GM19238 (cell line): ENCODE measurements at regions not wholly inside any gene's neighbourhood (a gene's known extent, or its start where the extent isn't known, plus 50 kb on each side); places are given as distances from the start of the nearest gene placed in this dataset.

Source experiments
- DNase-seq: peaks from one replicate; pipeline ENCODE4 v3.0.0; 2011; ENCODE audit warnings: low spot score; ENCODE audit not compliant: insufficient read length

DNA sequence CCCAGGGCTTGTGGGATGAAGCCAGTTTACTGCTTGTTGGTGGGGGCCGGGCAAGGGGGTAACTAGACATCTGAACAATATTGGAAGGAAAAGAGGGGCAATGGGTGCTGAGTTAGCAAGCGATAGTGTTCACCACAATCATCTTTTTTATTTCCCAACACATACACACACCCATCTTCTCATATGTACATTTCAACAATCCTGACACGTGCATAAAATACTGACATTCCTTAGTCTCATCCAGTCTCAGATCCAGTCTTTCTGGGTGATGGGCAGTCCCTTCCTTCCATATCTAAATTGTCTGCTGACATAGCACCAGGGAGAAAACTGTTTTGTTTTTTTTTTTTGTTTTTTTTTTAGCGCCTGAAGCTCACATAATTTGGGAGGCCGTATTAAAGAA lies 333.6 kb upstream of the TRPC7 start:
- DNase-seq: no peak

DNA sequence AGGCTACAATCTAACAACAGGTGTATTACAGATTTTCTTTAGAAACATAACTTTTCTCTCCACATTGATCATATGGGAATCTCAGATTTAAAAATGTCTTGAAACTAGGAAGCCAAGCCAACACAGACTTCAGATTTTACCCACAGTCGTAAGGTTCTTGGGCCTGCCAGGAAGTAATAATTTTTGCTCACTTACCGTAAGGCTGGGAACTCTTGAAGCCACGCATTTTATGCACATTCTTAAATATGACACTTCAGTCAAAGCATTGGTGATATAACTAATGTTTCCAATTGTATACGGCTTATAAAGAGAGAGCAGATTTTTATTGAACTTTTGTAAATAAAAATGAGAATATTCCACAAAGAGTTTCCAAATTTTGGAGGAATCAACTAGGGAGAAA lies 328.9 kb upstream of the TRPC7 start:
- no peak for DNase-seq

DNA sequence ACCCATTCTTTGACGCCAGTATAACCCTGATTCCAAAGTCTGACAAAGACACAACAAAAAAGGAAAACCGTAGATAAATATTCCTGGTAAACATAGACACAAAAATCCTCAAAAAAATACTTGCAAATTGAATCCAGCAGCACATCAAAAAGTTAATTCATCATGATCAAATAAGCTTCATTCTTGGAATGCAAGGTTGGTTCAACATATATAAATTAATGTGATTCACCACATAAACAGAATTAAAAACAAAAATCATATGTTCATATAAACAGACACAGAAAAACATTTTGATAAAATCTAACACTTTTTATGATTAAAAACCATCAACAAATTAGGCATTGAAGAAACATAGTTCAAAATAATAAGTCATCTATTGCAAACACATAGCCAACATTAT lies 324.2 kb upstream of the TRPC7 start:
- no peak for DNase-seq

DNA sequence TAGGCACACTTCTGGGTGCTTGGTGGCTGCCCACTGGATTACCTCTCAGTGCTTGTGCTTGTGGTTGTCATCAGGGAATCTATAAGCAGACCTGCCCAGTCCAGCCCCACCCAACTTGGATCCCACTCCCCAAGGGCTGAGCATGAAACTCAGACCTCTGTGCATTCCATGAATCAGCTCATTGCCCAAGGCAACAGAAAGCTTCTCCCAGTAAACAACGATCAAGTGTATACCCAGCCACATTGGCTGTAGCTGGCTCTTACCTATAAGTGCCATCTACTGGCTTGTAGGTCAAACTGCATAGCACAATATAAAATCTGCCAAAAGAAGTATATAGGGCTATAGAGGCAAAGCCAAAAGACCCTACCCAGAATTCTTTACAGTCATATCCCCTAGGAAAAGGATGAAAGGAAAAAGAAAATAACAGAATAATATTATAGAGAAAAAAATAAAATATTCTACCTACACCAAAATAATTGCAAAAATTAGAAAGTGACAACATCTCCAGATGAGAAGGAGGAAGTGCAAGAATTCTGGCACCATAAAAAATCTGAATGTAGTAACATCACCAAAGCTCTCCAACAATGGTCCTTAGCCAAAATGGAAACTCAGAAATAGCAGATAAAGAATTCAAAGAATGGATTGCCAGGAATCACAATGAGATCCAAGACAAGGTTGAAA lies 321.0 kb upstream of the TRPC7 start:
- DNase-seq: no peak

DNA sequence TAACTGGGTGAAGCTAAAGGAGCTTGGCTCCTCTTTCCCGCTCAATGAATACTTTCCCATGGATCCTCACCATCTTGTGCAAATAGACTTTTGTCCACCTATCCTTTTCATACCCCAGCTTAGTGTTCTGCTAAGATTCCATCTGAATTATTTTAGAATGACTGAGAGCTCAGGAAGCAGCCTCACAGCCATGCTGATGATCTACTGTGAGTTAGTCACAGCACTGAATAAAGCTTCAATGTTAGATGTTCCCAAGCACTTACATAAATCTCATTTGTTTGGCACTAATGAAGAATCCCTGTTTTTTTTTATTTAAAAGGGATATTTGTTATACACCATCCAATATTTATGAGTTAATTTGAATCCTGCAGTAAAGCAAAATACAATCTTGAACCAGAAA lies 317.6 kb upstream of the TRPC7 start:
- no peak for DNase-seq

DNA sequence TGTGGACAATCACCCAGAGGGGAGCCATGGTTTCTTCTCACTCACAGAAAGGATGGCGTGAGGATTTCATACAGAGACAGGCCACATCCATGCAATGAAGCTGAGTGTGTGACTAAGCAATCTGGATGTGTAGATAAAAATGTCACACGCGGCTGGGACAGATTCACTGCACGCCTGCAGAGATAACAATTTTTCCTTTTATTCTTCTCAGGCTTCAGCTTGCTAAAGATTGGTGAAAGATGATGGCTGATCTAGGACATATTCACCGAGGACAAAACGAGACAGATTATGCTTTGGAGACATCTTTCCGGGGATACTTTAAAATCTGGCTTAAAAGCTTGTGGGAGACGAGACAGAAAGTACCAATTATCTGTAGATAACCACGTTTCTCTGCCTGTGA lies 313.9 kb upstream of the TRPC7 start:
- DNase-seq: no peak

DNA sequence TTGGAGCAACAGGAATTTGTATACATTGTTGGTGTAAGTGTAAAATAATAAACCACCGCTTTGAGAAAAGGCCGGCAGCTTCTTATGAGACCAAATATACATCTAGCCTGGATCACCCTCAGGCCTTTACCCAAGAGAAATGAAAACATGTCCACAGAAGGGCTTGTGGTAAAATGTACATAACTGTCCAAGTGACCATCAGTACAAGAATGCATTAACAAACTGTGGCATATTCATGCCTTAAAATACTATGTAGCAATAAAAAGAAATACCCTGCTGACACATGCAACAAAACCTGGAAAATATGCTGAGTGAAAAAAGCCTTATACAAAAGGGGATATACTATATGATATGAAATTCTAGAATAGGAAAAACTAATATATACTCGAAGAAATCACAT lies 311.9 kb upstream of the TRPC7 start:
- no peak for DNase-seq

DNA sequence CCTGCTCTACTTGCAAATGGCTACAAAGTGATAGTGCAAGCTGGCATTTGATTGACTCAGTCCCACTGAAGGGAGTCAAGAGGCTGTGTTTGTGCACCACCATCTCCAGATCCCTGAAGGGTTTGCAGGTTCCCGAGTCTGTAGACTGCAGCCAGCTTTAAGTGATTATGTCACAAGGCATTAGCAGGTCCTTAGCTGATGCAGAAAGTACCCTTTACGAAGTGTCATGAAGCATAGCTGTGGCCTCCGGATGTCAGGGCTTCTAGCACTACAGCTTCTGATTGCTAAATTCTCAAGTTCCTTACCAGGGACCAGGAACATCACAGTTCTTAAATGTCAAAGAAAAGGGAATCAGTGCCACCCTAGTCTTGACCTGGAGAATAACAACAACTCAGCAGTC lies 311.3 kb upstream of the TRPC7 start:
- DNase-seq: no peak

DNA sequence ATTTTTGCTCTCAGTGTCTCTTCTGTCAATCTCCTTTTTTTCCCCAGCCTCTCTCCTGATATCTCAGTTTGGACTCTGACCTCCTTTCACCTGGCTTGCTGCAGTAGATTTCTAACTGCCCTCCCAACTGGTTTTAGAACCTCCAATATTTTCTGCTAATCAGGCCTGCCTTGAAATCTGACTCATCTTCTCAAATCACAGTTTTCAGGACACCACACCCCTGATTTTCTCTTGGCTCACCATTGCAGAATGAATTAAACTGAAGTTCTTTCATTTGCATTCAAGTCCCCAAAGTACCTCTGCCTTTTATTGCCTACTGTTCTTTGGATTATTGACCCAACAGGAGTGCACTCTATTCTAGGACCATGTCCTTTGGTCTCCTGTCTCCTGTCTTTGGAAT lies 310.4 kb upstream of the TRPC7 start:
- no peak for DNase-seq

DNA sequence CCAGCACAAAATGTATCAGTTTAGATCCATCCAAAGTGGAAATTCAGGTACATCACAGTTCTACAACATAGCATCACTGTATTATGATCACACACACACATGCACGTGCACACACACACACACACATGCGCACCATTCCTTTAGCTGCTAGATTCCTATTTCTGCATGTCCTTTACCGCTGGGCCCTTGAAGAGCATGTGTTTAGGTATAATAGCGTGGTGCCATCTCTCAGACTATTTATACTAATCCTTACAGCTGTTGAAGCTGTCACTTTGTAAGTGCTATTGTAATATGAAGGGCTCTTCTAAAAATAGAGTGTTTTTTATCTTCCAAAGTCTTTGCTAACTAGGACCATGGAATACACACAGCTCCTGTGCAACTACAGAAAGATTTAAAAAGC lies 308.8 kb upstream of the TRPC7 start:
- no peak for DNase-seq

DNA sequence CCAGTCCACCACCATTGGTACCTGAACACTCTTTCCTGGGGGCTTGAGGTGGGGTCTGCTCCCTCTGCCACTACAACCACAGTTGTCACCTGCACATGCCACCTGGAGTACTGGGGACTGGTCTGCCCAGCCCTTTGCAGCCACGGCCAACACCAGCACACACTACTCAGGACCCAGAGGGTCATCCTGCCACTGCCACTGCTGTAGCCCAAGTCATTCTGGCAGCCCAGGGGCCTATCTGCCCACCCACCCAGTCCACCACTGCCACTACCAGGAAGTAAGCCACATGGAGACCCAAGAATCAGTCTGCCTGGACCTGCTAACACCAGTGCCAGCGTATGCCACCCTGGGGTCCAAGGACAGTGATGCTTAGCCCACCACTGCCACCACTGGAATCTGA lies 302.4 kb upstream of the TRPC7 start:
- no peak for DNase-seq

DNA sequence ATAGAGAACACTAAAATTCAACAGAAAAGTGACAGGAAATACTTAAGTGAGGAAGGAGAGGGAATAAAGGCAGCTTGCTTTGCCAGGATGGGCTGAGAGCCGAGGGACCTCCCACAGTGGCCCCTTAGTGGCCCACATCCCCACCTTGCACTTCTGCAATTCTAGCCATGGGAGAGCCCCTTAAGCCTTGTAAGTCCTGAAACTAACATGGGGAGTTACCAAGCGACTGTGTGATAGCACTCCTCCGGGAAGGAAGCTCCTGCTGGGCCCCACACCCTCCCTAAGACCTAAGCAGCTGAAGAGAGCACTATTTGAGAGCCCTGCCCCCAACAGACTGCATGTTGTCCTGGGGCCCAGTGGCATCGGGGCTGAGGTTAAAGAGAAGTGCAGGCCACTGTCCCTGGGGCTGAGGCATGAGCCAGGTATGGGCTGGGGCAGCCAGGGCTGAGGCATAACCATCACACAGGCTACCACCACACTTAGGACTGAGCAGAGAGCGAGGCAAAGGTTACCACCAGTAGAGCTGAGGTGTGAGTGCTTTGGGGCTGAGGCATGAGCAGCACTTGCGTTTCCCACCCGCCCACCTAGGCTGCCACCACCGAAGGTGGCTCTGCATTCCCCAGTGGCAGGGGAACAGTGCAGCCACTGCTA lies 301.8 kb upstream of the TRPC7 start:
- DNase-seq: no peak

DNA sequence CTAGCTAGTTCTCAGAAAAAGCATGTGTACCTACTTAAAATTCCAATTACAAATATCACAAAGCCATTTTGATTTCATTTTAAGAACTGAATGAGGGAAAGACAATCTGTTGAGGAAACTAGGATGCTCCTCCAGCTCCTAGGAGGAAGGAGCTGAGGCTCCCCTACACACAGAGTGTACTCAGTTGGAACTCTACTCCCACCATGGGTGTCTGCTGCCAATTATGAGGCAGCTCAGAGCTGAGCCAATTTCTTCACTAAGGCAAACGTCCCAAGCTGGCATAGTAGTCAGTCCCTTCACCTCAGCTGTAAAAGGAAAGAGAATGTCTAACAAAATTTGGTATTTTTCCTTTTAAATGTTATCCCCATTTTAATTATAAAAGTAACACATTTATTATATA lies 300.0 kb upstream of the TRPC7 start:
- no peak for DNase-seq

DNA sequence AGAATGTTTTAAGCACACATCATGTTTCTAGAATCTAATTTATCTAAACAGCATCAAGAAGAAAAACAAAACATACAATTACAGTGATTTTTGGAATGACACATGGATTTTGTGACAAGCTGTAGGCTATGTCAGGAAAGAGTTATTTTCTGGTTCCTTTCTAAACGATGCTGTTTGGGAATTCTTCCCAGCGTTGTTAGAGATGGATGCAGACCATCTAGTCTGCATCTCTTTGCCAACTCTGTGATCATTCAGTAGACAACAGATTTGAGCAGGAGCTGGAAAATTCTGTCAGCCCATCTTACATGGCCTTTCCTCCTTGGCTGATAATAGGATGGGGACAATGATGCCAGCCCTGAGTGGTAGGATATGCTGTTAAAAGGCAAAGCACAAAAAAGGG lies 295.7 kb upstream of the TRPC7 start:
- DNase-seq: no peak

DNA sequence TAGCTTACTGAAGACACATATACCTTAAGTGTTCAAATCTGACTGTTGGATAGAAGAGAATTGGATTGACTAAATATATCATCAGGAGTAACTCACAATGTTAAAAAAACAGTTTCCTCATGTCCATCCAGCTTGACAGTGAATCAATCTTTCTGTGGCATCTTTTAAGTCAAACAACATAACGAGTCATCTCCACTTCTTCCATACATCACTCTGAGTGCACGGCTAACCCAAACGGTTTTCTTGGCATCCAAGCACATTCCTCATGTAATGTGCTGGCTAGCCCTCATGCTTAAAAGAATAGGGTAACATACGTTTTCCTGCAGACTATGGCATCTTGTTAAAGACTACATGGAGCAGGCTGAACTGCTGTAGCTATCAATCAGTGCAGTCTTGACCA lies 291.5 kb upstream of the TRPC7 start:
- no peak for DNase-seq

DNA sequence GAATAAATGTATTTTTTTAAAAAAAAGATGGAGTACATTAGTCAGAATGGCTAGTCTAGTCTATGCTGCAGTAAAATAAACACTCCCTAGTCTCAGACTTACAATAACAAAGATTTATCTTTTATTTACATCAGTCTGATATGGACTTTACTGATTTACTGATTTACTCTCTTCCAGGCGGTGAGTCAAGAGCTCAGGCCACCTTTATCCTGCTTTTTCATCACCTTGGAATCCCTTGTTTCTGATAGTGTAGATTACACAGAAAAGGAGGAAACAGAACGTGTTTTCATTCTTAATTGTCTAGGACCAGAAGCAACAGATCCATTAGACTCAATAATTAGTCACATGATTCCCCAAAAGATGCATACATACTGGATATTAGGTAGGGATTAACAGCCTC lies 290.1 kb upstream of the TRPC7 start:
- DNase-seq: no peak

DNA sequence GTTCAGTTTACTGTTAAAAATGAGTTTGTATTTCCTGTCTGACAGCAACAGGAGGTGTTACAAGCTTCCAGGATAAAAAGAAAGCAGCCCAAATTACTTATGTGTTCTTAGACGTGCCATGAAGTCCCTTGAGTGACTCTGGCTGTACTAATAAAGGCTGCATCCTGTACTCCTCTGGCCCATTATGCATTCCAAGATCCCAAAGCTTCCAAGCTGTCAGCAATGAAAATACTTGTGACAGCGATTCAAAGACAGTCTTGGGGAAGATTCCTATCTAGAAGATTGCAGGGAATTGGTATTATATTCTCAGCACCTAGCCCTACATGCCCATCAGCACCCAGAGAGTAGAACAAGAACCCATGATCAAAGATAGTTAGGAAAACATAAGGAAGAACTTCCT lies 281.6 kb upstream of the TRPC7 start:
- DNase-seq: no peak

DNA sequence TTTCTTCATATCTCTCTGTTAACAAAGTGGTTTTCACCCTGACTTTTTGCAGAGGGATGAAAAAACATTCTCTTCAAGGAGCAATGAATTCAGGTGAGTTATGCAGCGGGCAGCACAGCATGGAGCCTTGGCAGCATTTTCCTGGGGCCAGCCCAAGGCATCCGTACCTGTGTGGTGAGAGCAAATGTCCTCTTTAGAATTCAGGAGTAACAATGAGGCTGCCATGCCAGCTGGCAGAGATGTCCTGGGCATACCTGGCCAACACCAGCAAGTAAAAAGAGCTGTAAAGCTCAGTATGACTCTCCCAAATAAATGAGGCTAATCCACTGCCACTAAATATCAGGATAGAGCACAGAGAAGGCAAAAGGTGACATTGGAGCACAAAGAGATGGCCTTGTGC lies 277.6 kb upstream of the TRPC7 start:
- no peak for DNase-seq

DNA sequence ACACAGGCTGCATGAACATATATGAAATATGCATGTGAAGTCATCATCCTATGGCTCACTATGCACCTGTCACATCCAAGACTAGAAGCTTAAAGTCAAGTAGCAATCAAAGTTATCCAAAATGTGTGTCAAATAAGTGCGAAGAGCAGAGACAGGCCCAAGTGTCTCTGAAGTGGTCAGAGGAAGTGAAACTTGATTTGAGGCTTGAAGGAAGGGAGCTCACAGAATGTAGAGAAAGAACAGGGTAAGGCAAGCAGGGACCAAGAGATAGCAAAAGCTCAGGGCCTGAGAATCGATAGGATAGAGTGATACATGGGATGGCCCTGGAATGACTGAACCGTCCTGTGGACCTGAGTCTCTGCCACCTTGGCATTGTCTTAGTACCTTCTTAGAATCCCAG lies 274.3 kb upstream of the TRPC7 start:
- no peak for DNase-seq

DNA sequence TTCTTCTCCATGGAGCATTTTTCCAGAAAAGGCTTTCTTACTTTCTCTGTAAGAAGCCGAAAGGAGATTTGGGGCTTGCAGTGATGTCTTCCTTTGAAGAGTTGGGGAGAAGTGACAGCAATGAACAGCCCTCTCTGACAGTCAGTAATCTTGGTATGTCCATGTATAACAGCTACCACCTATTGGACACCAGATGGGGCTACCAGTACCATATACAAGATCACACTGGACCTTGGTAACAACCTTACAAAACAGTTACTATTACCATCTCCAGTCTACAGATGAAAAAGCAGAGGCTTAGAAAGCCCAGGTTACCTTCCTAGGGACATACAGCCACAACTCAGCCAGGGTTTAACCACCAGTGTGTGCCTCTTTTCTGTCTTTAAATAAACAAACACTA lies 272.7 kb upstream of the TRPC7 start:
- DNase-seq: no peak

DNA sequence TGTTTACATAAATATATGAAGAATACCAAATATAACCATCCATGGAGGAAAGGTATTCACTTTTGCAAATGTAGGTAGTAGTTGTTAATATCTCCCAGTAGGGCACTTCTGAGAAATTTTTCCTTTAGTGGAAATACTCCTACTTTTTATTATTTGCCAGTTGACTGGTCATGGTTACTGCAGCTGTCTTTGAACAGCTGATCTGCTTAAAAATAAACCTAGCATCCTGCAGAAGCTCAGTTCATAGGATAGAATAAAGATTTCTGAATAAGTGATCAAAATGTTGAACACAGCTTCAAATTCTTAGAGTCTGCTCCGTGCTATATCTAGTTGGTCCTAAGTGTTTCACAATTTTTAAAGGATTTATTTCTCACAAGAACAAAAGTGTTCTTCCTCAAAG lies 270.7 kb upstream of the TRPC7 start:
- DNase-seq: no peak

DNA sequence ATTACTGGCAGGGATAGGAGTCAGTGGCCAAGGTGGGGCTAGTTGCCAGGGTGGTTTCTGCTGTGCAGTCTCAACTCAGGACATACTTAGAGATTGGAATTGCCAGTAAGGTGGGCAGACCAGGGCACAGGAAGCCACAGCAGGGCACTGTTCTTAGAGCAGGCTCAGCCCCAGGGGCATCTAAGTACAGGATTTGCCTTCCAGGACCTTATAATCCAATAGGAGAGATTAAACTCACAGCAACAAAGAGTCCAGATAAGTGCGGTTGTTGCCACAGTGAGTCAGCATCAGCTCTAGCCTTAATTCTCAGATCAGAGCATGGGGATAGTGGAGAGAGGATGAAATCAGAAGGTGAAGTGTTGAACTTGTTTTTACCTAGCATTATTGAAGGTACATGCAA lies 265.8 kb upstream of the TRPC7 start:
- DNase-seq: no peak

DNA sequence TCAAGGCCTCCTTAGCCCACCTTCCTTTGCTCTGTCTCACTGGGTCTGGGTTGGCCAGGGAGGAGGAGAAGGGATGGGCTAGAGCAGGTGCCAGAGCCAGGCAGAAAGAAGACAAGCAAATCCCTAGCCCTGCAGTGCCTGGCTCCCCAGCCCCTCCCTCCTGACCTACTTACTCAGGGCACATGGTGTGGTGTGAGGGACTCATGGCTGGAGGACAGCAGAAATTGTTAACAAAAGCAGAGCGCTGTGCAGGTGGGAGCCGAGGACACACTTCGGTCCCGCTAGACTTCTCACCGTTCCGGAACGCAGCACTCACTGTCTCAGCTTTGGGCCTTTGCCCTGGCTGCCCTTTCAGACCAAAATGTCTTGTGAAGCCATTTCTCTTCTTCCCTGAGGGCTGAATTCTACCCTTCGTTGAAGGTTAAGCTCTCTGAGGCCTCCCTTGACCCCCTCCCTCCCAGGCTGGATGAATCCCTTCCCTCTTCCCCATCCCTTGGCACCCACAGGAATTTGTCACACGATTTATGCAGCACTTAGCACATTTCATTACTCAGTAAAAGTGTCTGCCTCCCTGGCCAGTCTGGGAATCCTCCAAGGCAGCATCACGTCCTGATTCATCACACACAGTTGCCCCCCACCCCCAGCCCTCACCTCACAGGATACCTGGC lies 263.9 kb upstream of the TRPC7 start:
- no peak for DNase-seq
